ENCODE measurements at regions not wholly inside any gene's neighbourhood (a gene's known extent, or its start where the extent isn't known, plus 50 kb on each side); places are given as distances from the start of the nearest gene placed in this dataset.

DNA sequence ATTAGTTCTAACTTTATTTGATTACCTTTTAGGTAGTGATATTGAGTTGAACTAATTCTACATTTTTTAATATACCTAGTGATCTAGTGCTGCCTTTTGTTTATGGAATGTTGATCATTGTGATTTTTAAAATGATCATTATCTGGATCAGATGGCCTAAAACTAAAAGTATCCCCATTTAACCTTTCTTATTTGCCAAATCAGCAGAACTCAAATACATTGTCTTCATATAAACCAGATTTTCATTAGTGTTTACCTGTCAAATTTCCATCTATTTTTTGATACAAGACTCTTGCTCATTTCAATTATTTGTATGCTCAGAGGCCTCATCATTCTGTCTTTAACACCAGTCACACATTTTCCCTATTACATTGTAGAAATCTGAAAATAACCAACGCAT, 441.2 kb downstream of the PTPRC start:
- TF ChIP-seq, protein P1, sequence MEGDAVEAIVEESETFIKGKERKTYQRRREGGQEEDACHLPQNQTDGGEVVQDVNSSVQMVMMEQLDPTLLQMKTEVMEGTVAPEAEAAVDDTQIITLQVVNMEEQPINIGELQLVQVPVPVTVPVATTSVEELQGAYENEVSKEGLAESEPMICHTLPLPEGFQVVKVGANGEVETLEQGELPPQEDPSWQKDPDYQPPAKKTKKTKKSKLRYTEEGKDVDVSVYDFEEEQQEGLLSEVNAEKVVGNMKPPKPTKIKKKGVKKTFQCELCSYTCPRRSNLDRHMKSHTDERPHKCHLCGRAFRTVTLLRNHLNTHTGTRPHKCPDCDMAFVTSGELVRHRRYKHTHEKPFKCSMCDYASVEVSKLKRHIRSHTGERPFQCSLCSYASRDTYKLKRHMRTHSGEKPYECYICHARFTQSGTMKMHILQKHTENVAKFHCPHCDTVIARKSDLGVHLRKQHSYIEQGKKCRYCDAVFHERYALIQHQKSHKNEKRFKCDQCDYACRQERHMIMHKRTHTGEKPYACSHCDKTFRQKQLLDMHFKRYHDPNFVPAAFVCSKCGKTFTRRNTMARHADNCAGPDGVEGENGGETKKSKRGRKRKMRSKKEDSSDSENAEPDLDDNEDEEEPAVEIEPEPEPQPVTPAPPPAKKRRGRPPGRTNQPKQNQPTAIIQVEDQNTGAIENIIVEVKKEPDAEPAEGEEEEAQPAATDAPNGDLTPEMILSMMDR (IDR thresholded peaks at IDR 0.05): no peak
- TF ChIP-seq POLR2A (IDR thresholded peaks at IDR 0.05): no peak

All from Peyer's patch (tissue), 4 donors.